Frontal cortex (tissue), 3 donors: ENCODE measurements at regions not wholly inside any gene's neighbourhood (a gene's known extent, or its start where the extent isn't known, plus 50 kb on each side); places are given as distances from the start of the nearest gene placed in this dataset.

ENCODE experiments used
- DNase-seq, 2 donors: peaks; one replicate each; pipeline ENCODE4 v3.0.0; 2012; ENCODE audit warnings: low spot score in 2 of 2
- FAIRE-seq: peaks from 2 replicates; lab custom pipeline; 2012; peaks lifted over from hg19 to GRCh38; lab: Jason Lieb, UNC
- donor health status: control.
- donor health status: control.
- donor health status: control.

DNA sequence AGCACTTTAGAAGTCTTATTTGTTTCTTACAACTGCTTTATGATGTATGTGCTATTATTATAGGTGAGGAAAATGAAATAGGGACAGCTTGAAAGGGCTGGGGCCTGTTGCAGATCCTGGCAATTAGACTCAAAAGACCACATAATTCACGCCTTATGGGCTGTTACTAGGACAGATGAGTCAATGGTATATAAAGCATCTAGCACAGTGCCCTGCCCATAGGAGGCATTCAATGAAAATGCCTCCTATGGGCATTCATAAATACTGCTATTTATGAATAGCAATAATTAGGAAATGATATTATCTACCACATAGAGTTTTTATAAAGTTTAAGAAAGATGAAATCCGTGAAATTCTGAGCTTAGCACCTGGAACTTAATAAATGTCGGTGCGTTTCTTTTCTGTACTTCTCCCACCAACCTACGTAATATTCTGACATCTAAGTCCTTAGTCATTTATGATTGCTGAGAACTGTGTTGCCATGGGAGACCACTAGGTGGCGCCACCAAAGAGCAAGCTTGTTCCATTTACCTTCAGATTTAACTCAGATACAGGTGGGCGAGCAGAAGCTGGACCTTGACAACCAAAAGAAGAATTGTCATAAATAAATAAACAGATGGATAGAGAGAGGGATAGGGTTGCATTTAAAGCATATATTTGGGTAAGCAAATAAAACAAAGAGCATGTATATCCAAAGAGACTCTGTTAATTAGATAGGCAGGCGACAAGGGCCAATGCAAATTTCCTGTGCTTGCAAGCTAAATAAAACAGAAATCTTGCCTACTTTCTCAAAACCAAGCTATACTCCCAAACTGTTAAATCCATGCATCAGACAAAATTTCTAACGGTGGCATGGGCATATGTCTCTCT is 699.9 kb downstream of the INHBA start:
- no peak for FAIRE-seq

DNA sequence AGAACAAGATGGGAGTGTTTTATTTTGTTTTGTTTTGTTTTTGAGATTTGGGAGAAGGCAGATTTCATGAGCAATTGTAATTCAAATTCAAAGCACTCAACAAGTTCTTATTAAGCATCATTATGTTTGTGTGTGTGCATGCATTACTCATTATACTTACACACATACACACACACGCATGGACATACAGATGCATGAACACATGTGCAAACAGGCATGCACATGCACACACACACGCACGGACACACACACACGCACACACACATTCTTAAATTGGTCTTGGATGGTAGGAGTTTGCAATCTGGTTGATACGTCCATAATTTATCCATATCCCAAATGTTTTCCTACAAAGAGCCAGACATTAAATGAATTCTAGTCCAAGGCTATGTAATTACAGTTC is 702.8 kb downstream of the INHBA start:
- FAIRE-seq (no peak), DNase-seq (no peak)

More for the DNA sequence above, 699.9 kb downstream of the INHBA start:
- DNase-seq: no peak

DNA sequence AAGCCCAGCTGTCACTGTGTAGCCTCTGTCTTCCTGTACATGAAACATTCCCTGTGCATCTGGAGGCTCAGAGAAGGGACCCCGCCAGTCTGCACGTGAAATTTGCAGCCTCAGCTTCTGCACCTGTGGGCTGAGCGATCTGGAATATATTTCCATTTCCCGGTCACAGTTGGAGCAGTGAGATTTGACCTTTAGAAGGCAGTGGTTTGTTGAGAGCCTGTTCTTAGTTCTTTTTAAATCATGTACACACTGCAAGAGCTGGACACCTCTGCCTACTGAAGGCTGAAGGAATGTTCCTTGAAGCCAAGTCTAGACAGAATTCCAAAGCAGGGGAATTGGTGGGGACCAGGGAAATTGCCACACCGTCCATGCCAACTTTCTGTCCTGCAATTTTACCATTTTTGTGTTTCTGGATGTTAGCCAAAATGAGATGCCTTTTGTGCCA is 706.6 kb downstream of the INHBA start:
- no peak for FAIRE-seq

DNA sequence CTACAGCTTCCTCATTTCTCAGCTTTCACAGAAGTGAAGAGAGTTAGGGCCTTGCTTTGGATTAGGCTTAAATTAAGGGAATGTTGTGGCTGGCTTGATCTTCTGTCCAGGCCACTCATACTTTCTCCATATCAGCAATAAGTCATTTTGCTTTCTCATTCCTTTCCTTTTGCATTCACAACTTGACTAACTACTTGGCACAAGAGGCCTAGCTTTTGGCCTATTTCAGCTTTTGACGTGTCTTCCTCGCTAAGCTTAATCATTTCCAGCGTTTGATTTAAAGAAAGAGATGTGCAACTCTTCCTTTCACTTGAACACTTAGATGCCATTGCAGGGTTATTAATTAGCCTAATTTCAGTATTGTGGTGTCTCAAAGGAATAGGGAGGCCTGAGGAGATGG is 712.0 kb downstream of the INHBA start:
- FAIRE-seq: no peak
- DNase-seq: no peak

More for the DNA sequence above, 706.6 kb downstream of the INHBA start:
- DNase-seq: no peak

DNA sequence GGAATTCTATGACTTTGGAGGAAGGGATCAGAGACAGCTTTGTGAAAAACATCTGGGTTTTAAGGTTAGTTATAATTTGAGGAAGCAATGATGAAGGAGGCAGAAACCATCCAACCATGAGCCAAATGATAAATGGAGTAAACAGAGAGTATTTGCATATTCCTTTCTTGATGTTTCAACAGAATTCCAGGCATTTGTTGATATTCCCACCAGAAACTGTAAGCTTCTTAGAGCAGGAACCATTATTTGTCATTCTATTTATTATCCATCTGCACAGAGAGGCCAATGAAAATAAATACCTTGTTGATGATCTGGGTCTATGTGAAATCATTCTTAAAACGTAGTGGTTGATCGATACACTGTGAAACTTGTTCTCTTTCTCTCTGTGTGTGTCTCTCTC is 715.3 kb downstream of the INHBA start:
- FAIRE-seq (no peak), DNase-seq (no peak)

DNA sequence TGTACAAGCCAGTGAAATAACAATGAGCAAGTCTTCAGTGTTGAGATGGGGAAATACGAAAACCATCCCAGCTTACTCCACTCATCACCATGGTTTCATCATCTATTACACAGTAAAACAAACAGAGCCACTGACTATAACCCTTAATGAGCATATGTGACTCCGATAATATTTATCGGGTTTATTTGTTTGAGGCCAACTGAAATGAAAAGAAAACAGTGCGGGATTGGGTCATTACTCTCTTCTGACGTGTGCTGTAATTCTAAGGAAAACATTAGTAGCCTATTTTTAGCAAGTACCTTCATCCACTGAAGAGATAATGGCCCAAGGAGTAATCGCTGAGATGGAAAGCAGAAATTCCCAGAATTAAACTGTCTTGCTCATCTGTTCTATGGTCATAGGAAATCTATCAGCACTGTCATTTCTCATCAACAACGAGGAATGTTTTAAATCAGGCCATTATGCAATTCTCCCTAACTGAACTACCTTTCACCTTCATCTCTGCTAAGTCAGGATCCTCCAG is 716.5 kb downstream of the INHBA start:
- DNase-seq (no peak), FAIRE-seq (no peak)

DNA sequence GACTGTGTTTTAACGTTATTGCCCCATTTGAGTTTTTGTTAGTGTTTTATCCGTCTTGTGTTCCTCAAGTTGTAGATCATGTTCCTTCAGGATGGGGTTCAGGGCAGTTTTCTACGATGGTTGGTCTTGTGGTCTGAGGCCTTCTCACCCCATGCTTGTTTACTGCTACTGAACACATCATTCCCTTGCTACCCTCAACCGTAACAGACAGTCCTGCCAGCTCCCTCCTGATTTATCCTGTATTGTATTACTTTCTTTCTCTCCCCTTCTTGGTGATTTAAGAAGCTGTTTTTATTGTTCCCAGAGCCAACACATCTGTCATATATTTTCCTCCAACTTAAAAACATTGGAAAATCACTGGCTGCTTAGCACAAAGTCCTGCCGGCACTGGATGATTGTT is 719.8 kb downstream of the INHBA start:
- no peak for FAIRE-seq
- DNase-seq: no peak

DNA sequence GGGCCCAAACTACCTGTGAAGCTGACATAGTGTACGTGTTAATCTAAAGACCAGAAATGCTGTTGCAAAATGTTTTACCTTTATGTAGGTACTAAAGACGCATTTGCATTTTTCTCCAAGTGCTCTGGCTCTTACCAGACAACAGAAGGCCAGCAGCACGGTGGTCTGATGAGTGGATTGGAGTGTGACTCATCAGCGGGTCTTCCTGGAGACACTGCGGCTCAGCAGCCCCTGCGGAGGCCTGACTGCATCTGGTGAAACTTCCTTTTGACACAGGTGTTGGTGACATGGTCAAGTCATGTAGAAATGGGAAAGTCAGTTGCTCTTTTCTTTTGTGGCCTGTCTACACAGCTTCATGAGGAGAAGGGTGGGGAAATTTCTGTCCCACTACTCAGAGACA is 723.6 kb downstream of the INHBA start:
- no peak for DNase-seq
- no peak for FAIRE-seq

- DNase-seq (no peak), FAIRE-seq (no peak)
Measured at GRCh38 chr7:40978047-40978446, 724.8 kb downstream of the INHBA start.

DNA sequence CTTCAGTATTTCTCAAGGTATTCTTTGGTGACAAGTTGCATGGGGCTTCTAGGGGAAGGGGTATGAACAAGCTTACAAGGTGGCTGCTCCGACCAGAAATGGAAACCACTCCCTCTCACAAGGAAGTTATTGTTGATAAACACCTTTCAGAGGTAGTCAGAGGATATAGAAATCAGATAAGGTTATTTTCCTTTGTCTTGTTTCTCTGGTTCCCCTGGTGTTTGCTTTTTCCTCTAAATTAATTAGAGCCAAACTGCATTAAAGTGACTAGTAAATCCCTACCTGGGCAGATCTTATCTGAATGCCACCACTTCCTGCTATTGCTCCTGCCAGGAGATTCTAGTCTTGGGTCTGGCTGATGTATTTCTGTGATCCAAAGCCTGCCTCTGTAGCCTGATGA is 725.4 kb downstream of the INHBA start:
- no peak for DNase-seq
- no peak for FAIRE-seq

DNA sequence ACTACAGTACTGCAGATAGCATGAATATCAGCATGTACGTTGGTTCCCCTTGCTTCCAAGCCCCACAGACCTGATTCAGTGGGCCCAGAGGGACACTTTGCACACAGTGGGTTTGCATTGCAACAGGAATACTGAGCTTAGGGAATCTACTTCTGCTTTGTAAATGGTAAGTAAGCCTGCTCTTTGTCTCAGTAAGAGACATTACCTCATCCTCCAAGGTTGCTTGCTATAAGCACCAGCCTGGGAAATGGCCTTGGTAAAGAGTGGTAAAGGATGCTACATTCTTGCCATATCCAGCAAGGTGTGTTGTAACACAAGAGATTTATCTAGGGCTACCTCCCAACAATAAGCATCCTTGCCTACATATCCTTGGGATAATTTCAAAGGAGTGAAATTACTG is 730.5 kb downstream of the INHBA start:
- no peak for FAIRE-seq
- DNase-seq: no peak

GRCh38 chr7:40969641-40970040 is 733.2 kb downstream of the INHBA start:
- DNase-seq: no peak
- no peak for FAIRE-seq

DNA sequence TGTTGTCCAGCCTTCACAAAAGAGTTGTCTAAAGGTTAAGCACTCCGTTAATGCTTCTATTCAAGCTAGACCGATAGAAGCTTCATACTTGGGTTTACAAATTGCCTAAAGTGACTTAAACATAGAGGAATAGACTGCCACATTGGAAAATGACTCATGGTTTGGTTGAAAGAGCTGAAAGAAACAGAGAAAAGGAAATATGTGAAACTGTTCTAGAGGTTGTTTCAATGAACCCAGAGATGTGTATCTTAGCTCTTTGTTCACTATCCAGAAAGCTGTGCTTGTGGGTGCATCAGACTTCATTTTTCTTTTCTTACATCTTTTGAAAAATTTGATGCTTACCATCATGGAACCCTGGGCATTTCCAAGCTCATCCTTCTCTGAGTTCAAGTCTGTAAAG is 736.2 kb downstream of the INHBA start:
- DNase-seq (no peak), FAIRE-seq (no peak)

DNA sequence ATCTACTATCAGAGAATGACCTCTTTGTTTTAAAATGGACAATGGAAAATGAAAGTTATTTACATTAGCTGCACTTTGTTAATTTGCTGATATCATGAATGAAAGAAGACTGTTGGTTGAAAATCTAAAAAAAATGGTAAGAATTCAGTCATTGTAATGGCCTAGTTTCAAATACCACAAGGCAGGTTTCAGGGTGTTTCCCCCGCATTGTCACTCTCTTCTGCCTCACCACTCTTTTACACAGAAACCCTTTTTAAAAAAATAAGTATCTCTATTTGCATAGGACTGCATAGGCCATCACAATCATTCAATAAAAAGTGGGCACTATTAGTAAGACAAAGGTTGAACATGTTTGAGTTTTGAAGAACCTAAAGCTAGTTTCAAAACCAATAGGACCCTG is 737.1 kb downstream of the INHBA start:
- no peak for DNase-seq
- no peak for FAIRE-seq

DNA sequence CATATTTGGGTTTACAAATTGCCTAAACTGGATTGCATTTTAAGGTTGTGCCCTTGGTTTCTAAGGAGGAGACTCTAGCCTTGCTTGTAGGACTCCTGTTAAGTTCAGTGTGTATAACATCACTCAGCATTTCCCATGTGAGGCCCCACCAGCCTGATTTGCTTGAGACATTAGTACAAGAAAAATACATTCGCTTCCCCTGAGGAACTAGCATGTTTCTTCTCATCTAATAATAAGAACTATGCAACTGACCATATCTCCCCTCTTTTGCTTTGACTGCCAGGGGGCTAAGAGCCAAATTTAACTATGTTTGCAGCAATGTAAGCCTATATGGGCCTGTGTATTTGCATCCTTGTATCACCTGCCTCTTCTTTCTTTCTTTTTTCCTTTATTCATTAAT is 737.9 kb downstream of the INHBA start:
- no peak for DNase-seq
- FAIRE-seq: no peak

GRCh38 chr7:40964610-40965009 is 738.3 kb downstream of the INHBA start:
- no peak for DNase-seq
- FAIRE-seq: no peak

DNA sequence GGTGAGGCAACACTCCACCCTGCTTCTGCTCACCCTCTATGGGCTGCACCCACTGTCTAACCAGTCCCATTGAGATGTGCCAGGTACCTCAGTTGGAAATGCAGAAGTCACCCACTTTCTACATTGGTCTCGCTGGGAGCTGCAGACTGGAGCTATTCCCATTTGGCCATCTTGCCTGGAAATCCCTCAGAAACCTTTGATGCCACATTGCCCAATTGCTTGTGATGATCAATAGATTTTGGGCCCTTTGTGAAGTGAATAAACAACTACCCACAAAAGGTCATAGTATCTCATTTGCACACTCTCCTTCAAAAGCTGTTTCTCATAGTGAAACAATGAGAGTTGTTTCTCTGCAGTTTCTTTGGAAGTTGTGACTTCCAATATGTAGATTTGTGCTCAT is 742.9 kb downstream of the INHBA start:
- FAIRE-seq (no peak), DNase-seq (no peak)

DNA sequence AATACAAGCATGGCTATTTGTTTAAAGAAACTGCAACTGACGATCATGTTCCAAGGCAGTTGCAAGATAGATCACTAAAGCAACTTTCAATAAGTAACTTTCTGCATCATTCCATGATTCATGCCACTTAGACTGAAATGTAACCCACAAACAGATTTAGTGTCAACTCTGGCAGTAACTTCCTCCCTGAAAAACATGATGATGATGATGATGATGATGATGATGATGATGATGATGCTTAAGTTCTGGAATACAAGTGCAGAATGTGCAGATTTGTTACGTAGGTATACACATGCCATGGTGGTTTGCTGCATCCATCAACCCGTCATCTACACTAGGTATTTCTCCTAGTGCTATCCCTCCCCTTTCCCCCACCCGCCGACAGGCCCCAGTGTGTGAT is 754.7 kb downstream of the INHBA start:
- FAIRE-seq: no peak
- no peak for DNase-seq

DNA sequence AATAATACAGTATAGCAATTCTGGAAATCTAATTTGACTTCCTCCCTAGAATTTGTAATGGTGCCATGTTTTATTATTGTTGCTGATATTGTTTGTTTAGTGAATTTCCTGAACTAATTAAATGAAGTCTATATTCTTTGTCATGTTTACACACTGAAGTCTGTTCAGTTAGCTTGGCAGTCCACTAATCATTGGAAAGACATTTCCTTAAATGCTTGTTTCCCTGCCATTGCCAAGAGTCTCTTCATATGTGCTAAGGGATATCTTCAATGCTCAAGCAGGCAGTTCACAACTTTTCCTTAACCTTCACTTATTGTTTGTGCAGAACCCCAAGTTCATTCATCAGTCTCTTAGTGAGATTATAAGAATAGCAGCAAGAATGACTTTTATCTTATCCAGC is 755.3 kb downstream of the INHBA start:
- DNase-seq: no peak
- no peak for FAIRE-seq

DNA sequence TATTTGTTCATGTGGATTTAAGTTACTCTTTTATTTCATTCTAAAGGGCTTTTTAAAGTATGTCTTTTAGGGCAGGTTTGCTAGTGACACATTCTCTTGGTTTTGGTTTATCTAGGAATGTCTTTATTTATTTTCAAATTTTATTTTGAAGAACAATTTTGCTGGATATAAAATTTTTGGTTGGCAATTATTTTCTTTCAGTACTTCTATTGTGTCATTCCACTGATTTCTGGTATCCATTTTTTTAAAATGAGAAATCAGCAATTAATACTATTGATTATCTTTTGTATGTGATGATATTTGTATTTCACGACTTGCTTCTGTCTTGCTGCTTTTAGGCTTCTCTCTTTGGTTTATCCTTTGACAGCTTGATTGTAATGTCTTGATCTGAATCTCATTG is 756.3 kb downstream of the INHBA start:
- no peak for FAIRE-seq

DNA sequence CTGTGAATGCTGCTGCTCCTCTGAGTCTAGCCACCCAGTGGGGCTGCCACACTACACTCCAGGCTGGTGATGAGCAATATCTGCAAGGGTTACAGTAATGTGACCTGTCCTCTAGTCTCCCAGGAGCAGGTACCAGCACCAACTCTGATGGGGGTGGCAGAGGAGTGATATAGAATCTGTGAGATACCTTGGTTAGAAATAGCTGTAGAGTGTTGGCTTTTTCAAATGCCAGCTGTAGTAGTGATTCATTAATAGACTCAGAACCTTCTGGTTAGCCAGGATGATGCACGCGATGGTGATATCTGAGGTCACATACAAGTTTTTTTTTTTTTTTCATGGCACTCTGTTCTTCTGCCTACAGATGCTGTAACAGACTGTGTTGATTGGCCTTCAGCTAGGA is 757.1 kb downstream of the INHBA start:
- DNase-seq (no peak), FAIRE-seq (no peak)

More for the DNA sequence above, 756.3 kb downstream of the INHBA start:
- DNase-seq: no peak
